ENCODE measurements at regions not wholly inside any gene's neighbourhood (a gene's known extent, or its start where the extent isn't known, plus 50 kb on each side); places are given as distances from the start of the nearest gene placed in this dataset.

DNA sequence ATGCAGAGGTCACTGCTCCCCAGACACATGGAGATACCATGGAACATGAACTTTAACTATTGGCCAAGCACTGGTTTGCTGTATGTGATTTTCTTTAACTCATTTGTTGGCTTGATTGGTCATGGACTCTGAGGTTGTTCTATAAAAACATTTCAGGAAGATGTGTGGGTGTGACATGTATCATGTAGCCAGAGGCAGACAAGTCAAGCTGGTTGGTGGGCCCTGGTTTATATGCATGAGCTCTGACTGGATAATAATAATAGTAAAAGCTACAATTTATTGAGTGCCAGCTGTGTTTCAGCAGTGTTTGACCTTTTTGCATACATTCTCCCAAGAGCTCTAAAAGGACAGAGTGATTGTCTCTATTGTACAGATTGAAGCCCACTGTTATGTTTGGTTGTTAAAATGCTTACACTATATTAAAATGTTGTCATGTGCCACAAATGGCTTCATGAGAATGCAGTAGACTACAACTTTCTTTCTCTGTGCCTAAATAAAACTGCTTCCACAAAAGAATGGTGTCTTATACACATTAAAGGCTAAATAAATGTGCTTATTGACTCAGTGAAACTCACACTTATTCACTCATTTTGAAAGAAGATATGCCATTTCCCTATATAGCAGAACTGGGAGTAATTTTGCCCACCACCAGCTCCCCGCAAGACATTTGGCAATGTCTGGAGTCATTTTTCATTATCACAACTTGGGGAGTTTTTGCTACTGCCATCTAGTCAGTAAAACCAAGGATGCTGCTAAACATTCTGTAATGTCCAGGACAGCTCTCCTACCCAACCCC is 243.6 kb upstream of the NFE2L3 start:
- TF ChIP-seq POLR2AphosphoS5 (IDR thresholded peaks at IDR 0.05) = no peak
- TF ChIP-seq, protein P1, sequence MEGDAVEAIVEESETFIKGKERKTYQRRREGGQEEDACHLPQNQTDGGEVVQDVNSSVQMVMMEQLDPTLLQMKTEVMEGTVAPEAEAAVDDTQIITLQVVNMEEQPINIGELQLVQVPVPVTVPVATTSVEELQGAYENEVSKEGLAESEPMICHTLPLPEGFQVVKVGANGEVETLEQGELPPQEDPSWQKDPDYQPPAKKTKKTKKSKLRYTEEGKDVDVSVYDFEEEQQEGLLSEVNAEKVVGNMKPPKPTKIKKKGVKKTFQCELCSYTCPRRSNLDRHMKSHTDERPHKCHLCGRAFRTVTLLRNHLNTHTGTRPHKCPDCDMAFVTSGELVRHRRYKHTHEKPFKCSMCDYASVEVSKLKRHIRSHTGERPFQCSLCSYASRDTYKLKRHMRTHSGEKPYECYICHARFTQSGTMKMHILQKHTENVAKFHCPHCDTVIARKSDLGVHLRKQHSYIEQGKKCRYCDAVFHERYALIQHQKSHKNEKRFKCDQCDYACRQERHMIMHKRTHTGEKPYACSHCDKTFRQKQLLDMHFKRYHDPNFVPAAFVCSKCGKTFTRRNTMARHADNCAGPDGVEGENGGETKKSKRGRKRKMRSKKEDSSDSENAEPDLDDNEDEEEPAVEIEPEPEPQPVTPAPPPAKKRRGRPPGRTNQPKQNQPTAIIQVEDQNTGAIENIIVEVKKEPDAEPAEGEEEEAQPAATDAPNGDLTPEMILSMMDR (IDR thresholded peaks at IDR 0.05) = no peak
